SJCRH30 (cell line): ENCODE measurements at regions not wholly inside any gene's neighbourhood (a gene's known extent, or its start where the extent isn't known, plus 50 kb on each side); places are given as distances from the start of the nearest gene placed in this dataset.
"Not testable (repeated sequence)": the region's sequence is repeated elsewhere in the genome, so short reads cannot be mapped to it uniquely, and the experiment has no call there.

Experiments used
- DNase-seq, 2 experiments: peaks; one replicate each; pipeline ENCODE4 v3.0.0-alpha.2; 2015 to 2020
- H3K27ac ChIP-seq: fragments of 250-450 bp; sonication (Bioruptor Pico); 2 replicates; pipeline ENCODE4 v1.5.1; 2020; ENCODE audit warnings: mild to moderate bottlenecking, moderate library complexity
- H3K27me3 ChIP-seq: fragments of 250-450 bp; sonication (Bioruptor Pico); 2 replicates; pipeline ENCODE4 v1.5.1; 2020; ENCODE audit warnings: mild to moderate bottlenecking, moderate library complexity
- H3K36me3 ChIP-seq: fragments of 250-450 bp; sonication (Bioruptor Pico); 2 replicates; pipeline ENCODE4 v1.5.1; 2020; ENCODE audit warnings: mild to moderate bottlenecking, moderate library complexity
- H3K4me1 ChIP-seq: fragments of 250-450 bp; sonication (Bioruptor Pico); 2 replicates; pipeline ENCODE4 v1.5.1; 2020; ENCODE audit warnings: mild to moderate bottlenecking, moderate library complexity
- H3K4me3 ChIP-seq: fragments of 250-450 bp; sonication (Bioruptor Pico); 2 replicates; pipeline ENCODE4 v1.5.1; 2020; ENCODE audit warnings: mild to moderate bottlenecking, moderate library complexity
- H3K9me3 ChIP-seq: fragments of 250-450 bp; sonication (Bioruptor Pico); replicated peaks from 2 replicates; pipeline ENCODE4 v1.5.1; 2020; ENCODE audit warnings: mild to moderate bottlenecking, moderate library complexity

DNA sequence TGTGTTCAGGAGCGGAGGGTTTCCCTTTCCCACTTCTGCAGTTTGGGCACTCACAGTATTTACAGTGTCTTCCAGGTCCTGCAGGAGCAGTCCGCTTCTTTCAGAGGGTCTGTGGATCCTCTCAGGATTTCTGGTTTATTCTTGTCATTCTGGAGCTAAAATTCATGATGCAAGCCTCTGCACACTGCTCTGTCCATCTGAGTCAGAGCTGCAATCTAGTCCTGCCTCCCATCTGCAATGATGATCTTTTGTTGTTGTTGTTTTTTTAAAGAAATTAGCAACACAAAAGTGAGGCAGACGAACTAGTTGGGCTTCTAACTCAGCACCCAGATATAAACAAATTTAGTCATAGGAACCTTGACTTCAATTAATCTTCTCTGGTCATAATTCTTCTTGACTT lies 86.5 kb downstream of the DLEU7 start:
- Histone ChIP-seq H3K9me3 (peaks cover 17% of the 10 kb centered on the region), H3K4me1 (peaks cover 11% of the 10 kb centered on the region), H3K27ac (peak overlapping the region; percentile 97), H3K36me3 (peaks cover 6% of the 10 kb centered on the region), H3K27me3 (no peaks in the 10 kb centered on the region), H3K4me3 (peak overlapping the region; percentile 54)
- no peak for DNase-seq

DNA sequence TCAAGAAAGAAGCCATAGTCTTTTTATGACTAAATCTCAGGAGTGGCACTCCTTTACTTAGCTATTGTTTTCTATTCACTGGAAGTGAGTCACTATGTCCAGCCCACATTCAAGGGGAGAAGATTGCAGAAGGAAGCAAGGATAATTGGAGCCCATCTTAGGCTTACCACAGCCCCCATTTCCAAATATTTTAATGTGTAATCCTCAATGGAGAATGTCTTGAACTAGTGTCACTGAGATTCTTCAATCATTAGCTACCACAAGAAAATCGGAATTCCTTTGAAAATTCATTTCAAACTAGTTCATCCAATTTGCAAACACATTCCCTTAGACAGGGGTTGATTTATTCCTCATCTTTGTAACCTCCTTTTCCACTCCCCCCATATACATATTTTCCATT lies 84.7 kb downstream of the DLEU7 start:
- Histone ChIP-seq H3K27ac (no peak overlapping the region), H3K4me3 (no peak overlapping the region), H3K36me3 (peaks cover 6% of the 10 kb centered on the region), H3K27me3 (no peaks in the 10 kb centered on the region), H3K9me3 (peaks cover 15% of the 10 kb centered on the region), H3K4me1 (peaks cover 11% of the 10 kb centered on the region)
- no peak for DNase-seq

DNA sequence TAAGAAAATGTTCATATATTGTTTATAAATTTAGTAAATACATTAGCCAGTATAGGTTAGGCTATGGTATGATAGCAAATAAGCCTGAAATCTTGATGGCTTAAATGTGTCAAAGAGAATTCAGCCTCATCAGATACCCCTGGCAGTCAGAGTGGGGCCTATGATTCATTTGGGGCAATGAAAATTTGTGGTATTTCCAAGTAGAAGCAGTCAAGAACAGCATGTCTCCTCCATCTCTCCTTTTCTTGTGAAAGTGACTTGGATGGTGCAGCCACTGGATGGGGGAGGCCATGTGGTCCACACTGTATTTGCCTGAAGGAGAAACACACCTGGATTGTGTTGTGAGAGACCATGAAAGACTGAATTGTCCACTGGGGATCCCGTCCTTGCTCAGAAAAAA lies 82.7 kb downstream of the DLEU7 start:
- no peak for DNase-seq
- no peaks in the 10 kb centered on the region for H3K27me3 ChIP-seq

DNA sequence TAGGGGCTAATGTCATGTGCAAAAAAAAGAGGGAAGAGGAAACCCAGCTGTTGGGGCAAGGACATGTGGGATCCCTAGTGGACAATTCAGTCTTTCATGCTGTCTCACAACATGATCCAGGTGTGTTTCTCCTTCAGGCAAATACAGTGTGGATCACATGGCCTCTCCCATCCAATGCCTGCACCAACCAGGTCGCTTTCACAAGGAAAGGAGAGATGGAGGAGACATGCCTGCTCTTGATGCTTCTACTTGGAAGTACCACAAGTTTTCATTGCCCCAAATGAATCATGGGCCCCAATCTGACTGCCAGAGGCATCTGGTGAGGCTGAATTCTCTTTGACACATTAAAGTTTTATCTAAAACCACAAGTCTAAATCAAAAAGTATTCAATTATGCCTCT lies 82.1 kb downstream of the DLEU7 start:
- no peaks in the 10 kb centered on the region for H3K27me3 ChIP-seq
- no peak for DNase-seq

More for the DNA sequence above, 82.7 kb downstream of the DLEU7 start:
- Histone ChIP-seq H3K9me3 (no peaks in the 10 kb centered on the region; the same call in 1 of the 2 replicates), H3K27ac (no peak overlapping the region), H3K36me3 (peaks cover 6% of the 10 kb centered on the region), H3K4me3 (no peak overlapping the region), H3K4me1 (peaks cover 7% of the 10 kb centered on the region)

DNA sequence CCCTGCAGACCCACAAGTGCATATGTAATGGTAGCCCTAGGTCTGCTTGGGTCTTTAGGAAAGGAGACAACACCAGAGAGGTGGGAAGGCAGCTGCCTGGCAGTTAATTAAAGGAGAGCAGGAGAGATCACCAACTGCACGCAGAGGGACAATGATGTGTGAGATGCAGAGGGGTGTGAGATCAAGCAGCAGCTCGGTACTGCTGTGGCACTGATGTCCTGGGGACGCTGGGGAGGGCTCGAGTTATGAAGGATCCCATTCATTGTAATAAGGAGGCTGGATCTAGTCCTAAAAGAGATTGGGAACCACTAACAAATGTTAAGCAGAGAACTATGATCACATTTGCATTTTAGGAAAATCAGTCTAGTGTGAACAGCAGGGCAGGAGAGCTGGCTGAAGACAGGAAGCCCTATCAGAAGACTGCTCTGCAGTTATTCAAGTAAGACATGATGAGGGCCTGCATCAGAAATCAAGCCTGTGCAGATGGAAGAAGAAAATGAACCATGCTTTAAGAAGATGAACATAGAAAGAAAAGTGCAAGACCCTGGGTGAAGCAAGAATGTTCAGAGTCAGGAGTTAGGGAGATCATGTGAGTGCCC lies 80.4 kb downstream of the DLEU7 start:
- no peaks in the 10 kb centered on the region; the same call in 1 of the 2 replicates for H3K9me3 ChIP-seq
- H3K36me3 ChIP-seq: peaks cover 6% of the 10 kb centered on the region
- no peak overlapping the region for H3K27ac ChIP-seq
- no peak overlapping the region for H3K4me3 ChIP-seq
- no peaks in the 10 kb centered on the region for H3K27me3 ChIP-seq
- no peak for DNase-seq
- H3K4me1 ChIP-seq: no peaks in the 10 kb centered on the region

More for the DNA sequence above, 82.1 kb downstream of the DLEU7 start:
- Histone ChIP-seq H3K9me3 (no peaks in the 10 kb centered on the region; the same call in 1 of the 2 replicates), H3K4me3 (no peak overlapping the region), H3K4me1 (peaks cover 6% of the 10 kb centered on the region), H3K27ac (no peak overlapping the region), H3K36me3 (peaks cover 6% of the 10 kb centered on the region)

DNA sequence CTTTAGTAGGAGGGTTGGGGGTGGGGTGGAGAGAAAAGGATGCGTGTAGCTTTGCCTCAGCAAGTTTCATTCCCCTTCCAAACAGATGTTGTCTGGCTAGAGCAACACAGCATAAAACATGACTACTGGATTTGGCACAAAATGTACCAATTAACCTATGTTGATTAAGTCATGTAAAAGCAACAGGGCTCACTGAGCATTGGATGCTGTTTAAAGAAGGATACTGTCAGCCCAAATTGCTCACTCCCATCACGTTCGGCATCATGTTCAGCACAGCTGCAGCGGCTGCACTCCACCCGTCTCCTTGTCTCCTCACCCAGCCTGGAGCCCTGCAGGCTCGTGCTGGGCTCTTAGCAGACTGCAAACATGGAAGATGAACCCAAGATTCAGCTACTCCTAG lies 77.5 kb downstream of the DLEU7 start:
- H3K9me3 ChIP-seq: peaks cover 8% of the 10 kb centered on the region; the same call in 1 of the 2 replicates
- no peak overlapping the region for H3K4me3 ChIP-seq
- no peak for DNase-seq
- H3K4me1 ChIP-seq: no peaks in the 10 kb centered on the region
- H3K27ac ChIP-seq: no peak overlapping the region
- no peaks in the 10 kb centered on the region for H3K36me3 ChIP-seq
- no peaks in the 10 kb centered on the region for H3K27me3 ChIP-seq

DNA sequence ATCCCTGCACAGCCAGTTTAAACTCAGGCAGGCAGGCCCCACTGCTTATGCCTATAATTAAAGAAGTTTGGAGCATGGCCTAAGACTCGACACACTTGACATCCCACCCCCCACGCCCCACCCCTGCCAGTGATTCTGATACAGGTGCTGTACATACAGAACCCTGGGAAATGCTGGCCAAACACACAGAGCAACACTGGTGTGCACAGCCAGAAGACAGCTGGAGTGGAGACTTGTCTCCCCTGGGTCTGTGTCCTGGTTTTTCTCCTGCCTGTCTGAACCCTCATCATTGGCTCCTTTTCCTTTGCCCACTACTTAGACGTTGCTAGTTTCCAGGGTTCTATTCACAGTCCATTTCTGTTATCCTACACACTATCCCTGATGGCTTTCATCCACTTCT lies 76.8 kb downstream of the DLEU7 start:
- peaks cover 8% of the 10 kb centered on the region; the same call in 1 of the 2 replicates for H3K9me3 ChIP-seq
- no peak overlapping the region for H3K27ac ChIP-seq
- no peak overlapping the region for H3K4me3 ChIP-seq
- H3K4me1 ChIP-seq: no peaks in the 10 kb centered on the region
- no peak for DNase-seq
- H3K36me3 ChIP-seq: no peaks in the 10 kb centered on the region
- H3K27me3 ChIP-seq: no peaks in the 10 kb centered on the region

DNA sequence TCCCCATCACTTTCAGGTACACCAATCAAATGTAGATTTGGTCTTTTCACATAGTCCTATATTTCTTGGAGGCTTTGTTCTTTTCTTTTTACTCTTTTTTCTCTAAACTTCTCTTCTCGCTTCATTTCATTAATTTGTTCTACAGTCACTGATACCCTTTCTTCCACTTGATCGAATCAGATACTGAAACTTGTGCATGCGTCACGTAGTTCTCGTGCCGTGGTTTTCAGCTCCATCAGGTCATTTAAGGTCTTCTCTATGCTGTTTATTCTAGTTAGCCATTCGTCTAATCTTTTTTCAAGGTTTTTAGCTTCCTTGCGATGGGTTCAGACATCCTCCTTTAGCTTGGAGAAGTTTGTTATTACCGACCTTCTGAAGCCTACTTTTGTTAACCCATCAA lies 70.6 kb downstream of the DLEU7 start:
- DNase-seq, H3K27ac ChIP-seq, H3K36me3 ChIP-seq, H3K27me3 ChIP-seq, H3K4me1 ChIP-seq, H3K9me3 ChIP-seq, H3K4me3 ChIP-seq: not testable (repeated sequence)
